Sciatic nerve (tissue), 2 donors: ENCODE measurements at regions not wholly inside any gene's neighbourhood (a gene's known extent, or its start where the extent isn't known, plus 50 kb on each side); places are given as distances from the start of the nearest gene placed in this dataset.

Experiments used
- ATAC-seq: fragments of 200-7000 bp; cut with Tn5 transposase; one replicate; pipeline ENCODE4 v1.9.1; 2020; ENCODE audit warnings: mild to moderate bottlenecking, moderate library complexity
- DNase-seq: peaks from one replicate; pipeline ENCODE4 v3.0.0-alpha.2; 2020; ENCODE audit warnings: low spot score
- intact Hi-C: fragments of 100-400 bp; cut with DNase I; formaldehyde crosslinking; loops from one replicate; pipeline ENCODE4 v1.14.2; 2022
- donor health status: DM: no; HTN: no; CAD: no.
- donor health status: DM: no; HTN: no; CAD: no.

DNA sequence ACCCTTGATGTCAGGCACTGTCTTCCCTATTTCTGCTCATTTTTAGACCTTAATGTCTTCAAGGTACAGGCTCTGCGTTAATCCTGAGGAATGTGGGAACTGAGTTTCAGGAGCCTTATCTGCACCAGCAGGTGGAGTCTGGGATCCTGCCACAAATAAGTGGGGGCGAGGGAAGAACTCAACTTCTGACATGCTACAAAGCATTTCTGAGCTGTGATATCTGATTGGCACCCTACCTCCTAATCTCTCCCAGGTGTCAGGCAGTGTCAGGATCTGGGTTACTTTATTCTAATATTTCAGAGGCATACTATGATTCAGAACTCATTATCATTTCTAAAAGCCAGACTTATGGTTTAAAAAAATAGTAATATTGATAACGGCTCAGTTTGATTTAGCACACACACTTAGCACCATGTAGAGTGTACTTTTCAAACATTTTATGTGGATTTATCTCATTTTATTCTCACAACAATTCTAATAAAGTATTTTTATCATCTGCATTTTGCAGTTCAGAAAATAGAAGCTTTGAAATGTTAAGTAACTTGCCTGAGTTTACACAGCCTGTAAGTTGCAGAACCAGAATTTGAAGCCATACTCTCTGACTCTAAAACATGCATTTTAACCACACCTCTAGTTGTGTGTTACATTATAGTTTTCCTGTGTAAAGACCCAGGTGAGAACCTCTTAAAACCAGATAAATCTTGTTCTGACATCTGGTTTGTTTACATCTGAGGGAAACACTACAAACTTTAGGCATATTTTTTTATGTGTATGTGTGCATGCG, 358.6 kb downstream of the TDRD3 start:
- intact Hi-C loops, result no loop called here
- DNase-seq (no peak), ATAC-seq (no peak)

DNA sequence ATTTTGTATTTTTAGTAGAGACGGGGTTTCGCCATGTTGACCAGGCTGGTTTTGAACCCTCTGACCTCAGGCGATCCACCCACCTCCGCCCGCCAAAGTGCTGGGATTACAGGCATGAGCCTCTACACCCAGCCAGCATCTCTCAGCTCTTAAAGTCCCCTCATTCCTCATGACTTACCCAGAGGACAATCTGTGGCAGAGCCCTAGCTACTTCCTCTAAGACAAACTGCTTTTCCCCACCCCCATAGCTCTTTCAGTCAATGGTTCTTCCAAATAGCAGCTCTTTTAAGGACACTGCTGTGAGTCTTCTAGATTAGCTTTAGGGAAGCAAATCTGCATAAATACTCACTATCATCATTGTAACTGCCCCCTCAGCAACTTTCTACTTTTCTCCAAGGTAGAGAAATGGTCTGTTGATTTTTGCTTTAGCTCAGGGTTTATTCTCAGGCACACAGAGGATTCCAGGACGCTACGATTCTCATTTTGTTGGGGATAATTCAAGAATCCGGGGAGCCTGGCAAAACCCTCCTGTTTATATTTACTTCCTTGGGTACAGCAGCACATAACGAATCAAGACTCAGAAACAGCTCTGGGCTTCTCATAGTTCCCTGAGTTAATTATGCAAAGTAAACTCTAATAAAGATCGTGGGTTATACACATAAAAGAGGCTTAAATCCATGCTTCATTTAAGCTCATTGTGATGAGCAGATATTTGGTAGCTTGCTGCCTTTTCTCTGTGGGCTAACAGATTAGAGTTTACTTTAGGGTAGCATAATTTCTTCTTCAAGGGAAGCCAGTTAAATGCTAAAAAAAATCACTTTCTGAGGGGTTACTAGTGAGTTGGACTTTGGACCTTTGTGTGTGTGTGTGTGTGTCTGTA, 357.4 kb downstream of the TDRD3 start:
- DNase-seq (no peak), ATAC-seq (no peak)
- intact Hi-C loops, result no loop called here

DNA sequence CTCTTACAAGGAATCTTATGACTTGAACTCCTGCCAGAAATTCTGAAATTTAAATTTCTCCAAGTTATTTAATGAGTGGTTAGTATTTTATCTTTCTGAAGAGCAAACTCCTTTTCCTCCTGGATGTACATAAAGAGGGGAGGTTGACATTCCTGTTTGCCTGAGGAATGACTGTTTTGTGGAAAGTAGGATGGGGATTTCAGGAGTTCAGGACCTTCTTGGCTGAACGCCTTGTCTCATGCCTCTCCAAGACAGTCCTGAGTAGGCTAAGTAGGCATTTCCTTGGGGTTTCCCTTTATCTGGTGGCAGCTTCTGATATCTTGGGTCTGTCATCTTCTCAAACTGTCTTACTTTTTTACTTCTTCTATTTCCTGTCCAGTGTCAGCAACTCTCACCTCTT, 356.6 kb downstream of the TDRD3 start:
- ATAC-seq (no peak), DNase-seq (no peak)
- intact Hi-C loops, result no loop called here

GRCh38 chr13:60745343-60745742, 348.3 kb downstream of the TDRD3 start:
- ATAC-seq (no peak), DNase-seq (no peak)
- intact Hi-C loops, result no loop called here

- DNase-seq (no peak), ATAC-seq (no peak)
- intact Hi-C loops, result no loop called here
These were observed 336.9 kb downstream of the TDRD3 start for GRCh38 chr13:60733933-60734332.

- intact Hi-C loops, result no loop called here
- ATAC-seq (no peak), DNase-seq (no peak)
These were observed 330.1 kb downstream of the TDRD3 start for GRCh38 chr13:60727140-60727539.

- intact Hi-C loops, result no loop called here
- ATAC-seq (no peak), DNase-seq (no peak)
These were observed 324.0 kb downstream of the TDRD3 start for GRCh38 chr13:60721063-60721462.

DNA sequence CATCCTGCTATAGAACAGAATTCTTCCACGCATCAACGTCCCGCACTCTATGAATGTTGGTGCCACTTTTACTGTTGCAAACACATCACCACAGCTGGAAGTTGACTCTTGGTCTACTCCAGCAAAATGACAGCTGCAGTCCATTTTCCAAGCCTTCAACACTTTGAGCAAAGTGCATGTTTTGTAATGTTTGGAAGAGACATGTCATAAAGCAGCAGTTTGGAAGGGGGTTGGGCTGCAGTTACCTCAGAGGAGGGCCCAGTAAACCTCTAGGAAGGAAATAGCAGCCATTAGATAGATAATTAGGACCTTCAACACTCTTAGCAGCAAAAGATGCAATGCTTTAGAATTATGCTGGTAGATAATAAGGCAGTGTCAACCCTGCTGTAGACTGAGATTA, 323.6 kb downstream of the TDRD3 start:
- intact Hi-C loops, result no loop called here
- DNase-seq (no peak), ATAC-seq (no peak)

DNA sequence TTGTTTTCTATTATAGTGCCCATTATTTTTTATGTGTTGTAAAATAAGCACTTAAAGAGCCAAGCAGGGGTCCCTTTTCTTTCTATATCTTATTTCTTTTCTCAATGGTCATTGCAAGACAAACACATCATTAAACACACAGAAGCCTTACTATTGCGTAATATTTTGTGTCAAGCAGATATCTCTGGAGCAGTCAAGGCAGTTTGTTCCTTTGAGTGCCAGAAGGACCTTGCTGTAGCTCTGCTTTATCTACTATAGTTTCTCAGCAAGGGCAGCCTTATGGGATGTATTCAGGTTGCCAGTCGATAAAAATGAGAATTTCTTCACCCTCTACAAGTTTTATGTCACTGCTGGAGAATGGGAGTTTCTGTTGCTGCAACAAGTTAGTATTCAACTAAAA, 319.3 kb downstream of the TDRD3 start:
- DNase-seq, result no peak
- intact Hi-C loops, result no loop called here
- ATAC-seq, result no peak

DNA sequence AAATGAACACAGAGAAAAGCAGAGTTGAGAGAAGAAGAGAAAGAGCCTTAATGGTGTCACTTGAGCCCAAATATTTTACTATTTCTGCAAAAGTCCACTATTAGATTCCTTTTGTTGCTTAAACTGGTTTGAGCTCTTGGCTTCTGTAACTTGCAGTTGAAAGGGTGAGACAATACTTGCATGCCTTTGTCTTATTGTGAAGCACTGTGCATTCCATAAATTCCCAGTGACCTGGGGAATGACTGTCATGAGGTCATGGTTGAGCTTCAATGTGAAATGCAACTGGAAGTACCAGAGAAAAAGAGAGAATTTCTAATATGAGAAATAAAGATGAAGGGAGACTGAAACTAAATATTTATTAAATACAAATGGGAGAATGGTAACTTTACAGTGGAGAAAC, 310.9 kb downstream of the TDRD3 start:
- intact Hi-C loops, result no loop called here
- ATAC-seq, result no peak
- DNase-seq, result no peak

DNA sequence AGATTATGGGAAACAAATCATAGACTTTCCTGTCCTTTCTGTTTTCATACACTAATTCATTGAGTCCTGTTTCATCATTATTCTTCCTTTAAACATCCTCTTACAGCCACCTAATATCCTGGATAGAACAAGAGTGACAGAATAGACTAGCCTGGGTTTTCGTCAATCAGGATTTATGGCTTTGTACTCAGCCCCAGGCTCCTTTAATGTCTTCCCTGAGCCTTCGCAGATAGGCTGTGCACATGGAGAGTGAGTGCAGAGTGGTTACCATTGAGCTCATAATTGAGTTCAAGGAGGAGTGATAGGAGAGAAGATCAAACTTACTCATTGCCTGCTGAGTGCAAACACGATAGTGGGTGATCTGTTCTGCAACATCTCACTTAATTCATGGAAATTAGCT, 304.9 kb downstream of the TDRD3 start:
- no peak for ATAC-seq
- intact Hi-C loops, result no loop called here
- DNase-seq, result no peak

- no peak for ATAC-seq
These were observed 304.0 kb downstream of the TDRD3 start for GRCh38 chr13:60700994-60701393.

DNA sequence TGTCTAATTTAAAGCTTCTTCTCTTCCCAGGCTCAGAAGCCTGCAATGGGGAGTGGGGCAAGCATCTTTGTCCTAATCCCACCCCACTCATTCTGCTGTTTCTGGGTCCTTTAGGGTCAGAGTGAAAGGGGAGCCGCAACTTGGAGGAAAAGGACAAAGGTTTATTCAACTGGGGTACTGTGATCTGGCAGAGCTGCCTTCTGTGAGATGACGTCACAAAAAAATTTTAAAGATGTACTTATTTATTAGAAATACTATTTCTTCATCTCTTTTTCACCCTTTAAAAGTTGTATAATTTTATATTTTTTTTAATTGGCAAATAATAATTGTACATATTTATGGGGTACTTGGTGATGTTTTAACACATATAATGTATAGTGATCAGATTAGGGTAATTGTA, 302.6 kb downstream of the TDRD3 start:
- intact Hi-C loops, result no loop called here
- ATAC-seq, result no peak
- no peak for DNase-seq

More at GRCh38 chr13:60700994-60701393, 304.0 kb downstream of the TDRD3 start:
- DNase-seq, result no peak
- intact Hi-C loops, result no loop called here

- no peak for ATAC-seq
- intact Hi-C loops, result no loop called here
- no peak for DNase-seq
These were observed 299.6 kb downstream of the TDRD3 start for GRCh38 chr13:60696602-60697001.

DNA sequence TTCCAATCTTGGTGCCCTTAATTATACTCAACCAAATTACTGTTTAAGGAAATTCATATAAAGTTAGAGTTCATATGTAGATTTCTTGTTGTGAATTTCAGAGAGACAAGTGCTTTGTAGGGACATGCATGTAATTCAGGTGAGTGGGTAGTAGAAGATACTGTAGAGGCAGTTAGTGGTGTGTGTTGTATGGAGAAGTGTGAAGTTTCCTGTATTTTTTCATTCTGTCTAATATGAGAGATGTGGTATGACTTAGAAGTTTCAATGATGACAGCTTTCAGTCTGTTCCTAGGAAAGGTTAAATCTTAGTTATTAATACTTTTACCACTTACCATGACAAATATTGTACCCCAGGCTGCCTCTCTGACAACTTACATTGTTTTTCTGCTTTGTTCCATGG, 294.2 kb downstream of the TDRD3 start:
- DNase-seq, result no peak
- no peak for ATAC-seq
- intact Hi-C loops, result no loop called here

- intact Hi-C loops, result no loop called here
- ATAC-seq (no peak), DNase-seq (no peak)
These were observed 293.6 kb downstream of the TDRD3 start for GRCh38 chr13:60690604-60691003.

DNA sequence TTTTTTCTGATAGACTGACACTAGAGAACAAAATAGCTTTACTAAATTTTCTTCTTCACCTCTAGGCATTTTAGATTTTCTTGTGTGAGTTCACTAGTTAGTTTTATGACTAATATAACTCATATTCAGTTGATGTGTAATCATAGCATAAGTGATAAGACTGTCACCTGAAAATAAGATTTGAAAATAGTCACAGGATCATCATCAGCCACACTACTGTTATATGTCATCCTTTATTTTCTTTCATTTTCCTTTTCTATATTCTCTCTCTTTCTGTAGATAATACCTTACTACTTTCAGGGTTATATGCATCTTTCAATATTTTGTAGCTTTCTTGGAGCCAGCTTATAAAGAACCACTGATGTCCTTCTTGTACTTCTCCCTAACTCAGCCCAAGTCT, 292.6 kb downstream of the TDRD3 start:
- intact Hi-C loops, result no loop called here
- ATAC-seq (no peak), DNase-seq (no peak)

DNA sequence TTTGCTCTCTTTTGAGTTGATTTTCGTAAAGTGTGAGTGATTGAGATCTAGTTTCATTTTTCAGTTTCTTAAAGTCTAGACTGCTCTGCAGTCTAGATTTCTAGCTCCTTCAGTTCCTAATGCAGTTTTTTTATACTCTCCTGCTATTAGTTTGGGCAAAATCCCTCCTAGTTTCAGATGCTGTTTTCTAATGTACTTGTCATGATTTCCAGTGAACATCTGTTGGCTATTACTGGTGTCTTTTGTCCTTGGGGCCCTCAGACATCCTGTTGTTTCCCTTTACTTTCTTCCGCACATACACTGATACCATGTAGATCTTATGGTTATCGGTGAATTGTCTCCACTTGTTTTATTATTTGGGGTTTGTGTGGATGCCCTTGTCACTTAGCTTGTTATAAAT, 292.1 kb downstream of the TDRD3 start:
- no peak for ATAC-seq
- no peak for DNase-seq
- intact Hi-C loops, result no loop called here

DNA sequence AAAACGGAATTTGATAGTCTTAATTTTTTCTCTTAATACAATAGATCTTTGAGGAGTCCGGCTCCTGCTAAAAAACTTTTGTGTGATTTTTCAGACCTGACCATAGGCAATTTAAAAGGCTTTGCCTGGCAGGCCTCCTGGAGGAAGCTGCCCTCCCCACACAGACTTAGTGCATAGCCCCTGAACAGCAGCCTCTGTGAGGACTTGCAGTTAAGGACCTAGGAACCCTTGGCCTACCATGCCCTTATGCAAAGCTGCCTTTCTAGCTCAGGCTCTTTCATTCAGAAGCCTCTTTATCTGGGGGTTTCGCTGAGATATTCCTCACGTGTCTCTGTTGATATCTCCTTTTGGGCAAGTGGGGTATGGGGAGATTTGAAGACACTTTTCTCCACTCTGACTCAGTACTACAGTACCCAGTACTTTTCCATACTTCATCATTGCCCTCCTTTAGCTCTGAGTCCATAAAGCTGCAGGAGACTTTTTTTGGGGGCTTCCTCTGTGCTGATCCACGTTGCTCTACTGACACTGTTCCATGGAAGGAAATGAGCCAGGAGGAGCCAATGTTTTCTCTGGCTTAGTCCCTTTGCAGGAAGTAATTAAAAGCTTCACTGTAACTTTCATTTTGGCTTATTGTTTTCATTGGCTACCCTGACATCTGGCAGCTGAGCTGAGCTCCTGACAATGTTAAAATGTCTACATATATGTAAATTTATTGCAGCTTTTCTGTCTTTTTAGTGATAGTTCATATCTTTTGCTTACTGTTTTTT, 283.1 kb downstream of the TDRD3 start:
- intact Hi-C loops, result no loop called here
- DNase-seq (no peak), ATAC-seq (no peak)

DNA sequence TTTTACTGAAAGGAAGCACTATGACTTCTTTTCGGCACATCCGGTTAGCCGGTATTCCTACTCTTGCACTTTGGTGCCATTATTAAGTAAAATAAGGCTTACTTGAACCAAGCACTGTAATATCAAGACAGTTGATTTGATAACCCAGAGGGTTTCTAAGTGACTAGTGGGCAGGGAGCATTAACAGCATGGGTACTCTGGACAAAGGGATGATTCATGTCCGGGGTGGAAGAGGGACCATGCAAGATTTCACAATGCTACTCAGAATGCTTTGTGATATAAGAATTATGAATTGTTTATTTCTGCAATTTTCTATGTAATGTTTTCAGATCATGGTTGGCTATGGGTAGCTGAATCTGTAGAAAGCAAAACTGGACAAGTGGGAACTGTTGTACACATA, 282.1 kb downstream of the TDRD3 start:
- intact Hi-C loops, result no loop called here
- DNase-seq (no peak), ATAC-seq (no peak)
